ENCODE measurements at regions not wholly inside any gene's neighbourhood (a gene's known extent, or its start where the extent isn't known, plus 50 kb on each side); places are given as distances from the start of the nearest gene placed in this dataset.

- TF ChIP-seq HCFC1 (IDR thresholded peaks at IDR 0.05; ENCODE audit: low read length) (no peak), FOXM1 (IDR thresholded peaks at IDR 0.05; ENCODE audit: low read depth, low read length) (no peak), NFYB (IDR thresholded peaks at IDR 0.05; ENCODE audit: insufficient read depth, low read depth, low read length) (no peak), MLLT1 (IDR thresholded peaks at IDR 0.05) (no peak)
Observed at GRCh38 chr1:199508072-199508471, 519.4 kb upstream of the NR5A2 start.
